H1 (cell line): ENCODE measurements at regions not wholly inside any gene's neighbourhood (a gene's known extent, or its start where the extent isn't known, plus 50 kb on each side); places are given as distances from the start of the nearest gene placed in this dataset.

Experiments
- CTCF ChIA-PET: fragments of 300-600 bp; sonication (Branson Sonifier 250); formaldehyde crosslinking; loops from one replicate; lab custom pipeline; 2021; ENCODE audit not compliant: partially characterized antibody; lab: Charles Lee
- POLR2A ChIA-PET: fragments of 300-600 bp; sonication (Branson Sonifier 250); formaldehyde crosslinking; loops from one replicate; lab custom pipeline; 2021; ENCODE audit warnings: inconsistent platforms; ENCODE audit not compliant: partially characterized antibody; lab: Charles Lee
- DNase-seq, 2 experiments: peaks; one replicate each; pipeline versions ENCODE4 v3.0.0 to v3.0.0-alpha.2; 2010 to 2022; ENCODE audit warnings: low spot score in 2 of 2, low read depth in 1 of 2, mixed read lengths in 1 of 2
- FAIRE-seq: peaks from 2 replicates; lab custom pipeline; 2011; peaks lifted over from hg19 to GRCh38; lab: Jason Lieb, UNC
- H2AFZ ChIP-seq: 2 replicates; pipeline ENCODE4 v1.8.1; 2012; ENCODE audit warnings: low read length, inconsistent platforms
- H2AK5ac ChIP-seq: 2 replicates; pipeline ENCODE4 v1.6.1; 2013; ENCODE audit warnings: low read depth, low read length
- H2BK120ac ChIP-seq: replicated peaks from 2 replicates; pipeline ENCODE3; 2013; ENCODE audit warnings: low read depth, low read length, inconsistent platforms
- H2BK12ac ChIP-seq: 2 replicates; pipeline ENCODE4 v1.6.1; 2013; ENCODE audit warnings: low read depth, low read length
- H2BK15ac ChIP-seq: 2 replicates; pipeline ENCODE4 v1.6.1; 2013; ENCODE audit warnings: low read length
- H2BK20ac ChIP-seq: 2 replicates; pipeline ENCODE4 v1.6.1; 2013; ENCODE audit warnings: low read length
- H2BK5ac ChIP-seq: 2 replicates; pipeline ENCODE4 v1.6.1; 2013; ENCODE audit warnings: low read depth, low read length
- H3K14ac ChIP-seq: 2 replicates; pipeline ENCODE4 v1.6.1; 2013; ENCODE audit warnings: inconsistent platforms; ENCODE audit not compliant: insufficient read length
- H3K18ac ChIP-seq: 2 replicates; pipeline ENCODE4 v1.6.1; 2013; ENCODE audit warnings: low read length; ENCODE audit errors: extremely low read depth
- H3K23ac ChIP-seq: 2 replicates; pipeline ENCODE4 v1.6.1; 2013; ENCODE audit warnings: inconsistent platforms; ENCODE audit not compliant: insufficient read length
- H3K23me2 ChIP-seq: 2 replicates; pipeline ENCODE4 v1.6.1; 2013; ENCODE audit warnings: low read depth, low read length
- H3K27ac ChIP-seq: 2 replicates; pipeline ENCODE4 v1.6.1; 2011; ENCODE audit warnings: low read depth, low read length, inconsistent platforms
- H3K27me3 ChIP-seq, 4 experiments: replicated peaks in 1 of 4; 1 replicate in 1 of 4; 2 replicates in 3 of 4; pipeline versions ENCODE4 v1.6.1 to v1.8.1; 2011 to 2013; ENCODE audit warnings: low read length in 3 of 4, mild to moderate bottlenecking in 3 of 4, inconsistent platforms in 2 of 4, mixed read lengths in 2 of 4, moderate library complexity in 1 of 4; ENCODE audit not compliant: control insufficient read depth in 3 of 4, insufficient read depth in 3 of 4; ENCODE audit errors: extremely low read depth in 1 of 4
- H3K36me3 ChIP-seq, 4 experiments: 2 replicates each; pipeline versions ENCODE4 v1.6.1 to v1.8.1; 2011 to 2013; ENCODE audit warnings: mild to moderate bottlenecking in 4 of 4, low read length in 3 of 4, moderate library complexity in 2 of 4, control low read depth in 1 of 4, inconsistent platforms in 1 of 4; ENCODE audit not compliant: insufficient read depth in 4 of 4, control insufficient read depth in 2 of 4
- H3K4ac ChIP-seq: replicated peaks from 2 replicates; pipeline ENCODE3; 2013; ENCODE audit warnings: low read length, low read depth, mixed read lengths, inconsistent platforms; ENCODE audit not compliant: insufficient read length
- H3K4me1 ChIP-seq, 4 experiments: replicated peaks in 1 of 4; 1 replicate in 1 of 4; 2 replicates in 3 of 4; pipeline versions ENCODE4 v1.6.1 to v1.8.1; 2011 to 2013; ENCODE audit warnings: low read length in 3 of 4, inconsistent platforms in 2 of 4, mixed read lengths in 1 of 4; ENCODE audit not compliant: insufficient read depth in 4 of 4, control insufficient read depth in 3 of 4
- H3K4me2 ChIP-seq, 2 experiments: 2 replicates each; pipeline versions ENCODE4 v1.6.1 to v1.8.1; 2011 to 2013; ENCODE audit warnings: low read depth in 2 of 2, low read length in 2 of 2, control low read depth in 1 of 2, inconsistent platforms in 1 of 2, mild to moderate bottlenecking in 1 of 2; ENCODE audit not compliant: insufficient read depth in 1 of 2
- H3K4me3 ChIP-seq, 4 experiments: fragments of 200-600, 300-600 bp in 1 of 4; sonication (generic), shearing (Covaris generic), sonication (Bioruptor Twin) in 1 of 4; 2 replicates each; pipeline versions ENCODE4 v1.5.1 to v1.8.1; 2011 to 2016; ENCODE audit warnings: low read length in 4 of 4, low read depth in 3 of 4, control low read depth in 2 of 4, inconsistent platforms in 2 of 4, mild to moderate bottlenecking in 2 of 4, mixed read lengths in 1 of 4, moderate library complexity in 1 of 4; ENCODE audit not compliant: insufficient read depth in 2 of 4; ENCODE audit errors: extremely low read depth in 1 of 4
- H3K56ac ChIP-seq: replicated peaks from 2 replicates; pipeline ENCODE3; 2013; ENCODE audit warnings: low read depth, mild to moderate bottlenecking, mixed read lengths, low read length, inconsistent platforms; ENCODE audit not compliant: insufficient read length
- H3K79me1 ChIP-seq: 2 replicates; pipeline ENCODE4 v1.6.1; 2013; ENCODE audit warnings: low read depth, low read length, control low read depth
- H3K79me2 ChIP-seq, 2 experiments: 2 replicates each; pipeline versions ENCODE4 v1.6.1 to v1.8.1; 2012 to 2013; ENCODE audit warnings: low read length in 2 of 2, mild to moderate bottlenecking in 2 of 2, inconsistent platforms in 1 of 2; ENCODE audit not compliant: insufficient read depth in 2 of 2, control insufficient read depth in 1 of 2
- H3K9ac ChIP-seq, 4 experiments: replicated peaks in 1 of 4; 1 replicate in 1 of 4; 2 replicates in 3 of 4; pipeline versions ENCODE4 v1.6.1 to v1.8.1; 2011 to 2013; ENCODE audit warnings: low read depth in 3 of 4, low read length in 3 of 4, control low read depth in 2 of 4, mild to moderate bottlenecking in 2 of 4, moderate library complexity in 2 of 4, inconsistent platforms in 1 of 4; ENCODE audit errors: extremely low read depth in 1 of 4
- H3K9me3 ChIP-seq, 2 experiments: 2 replicates each; pipeline versions ENCODE4 v1.6.1 to v1.8.1; 2012 to 2013; ENCODE audit warnings: mild to moderate bottlenecking in 2 of 2, moderate library complexity in 2 of 2, control low read depth in 1 of 2, inconsistent platforms in 1 of 2, low read depth in 1 of 2, low read length in 1 of 2, mixed read lengths in 1 of 2; ENCODE audit not compliant: insufficient read depth in 2 of 2
- H4K20me1 ChIP-seq, 2 experiments: replicated peaks in 1 of 2; 2 replicates each; pipeline versions ENCODE3 to v1.8.1; 2011 to 2013; ENCODE audit warnings: inconsistent platforms in 2 of 2, low read length in 2 of 2, mild to moderate bottlenecking in 1 of 2; ENCODE audit not compliant: insufficient read depth in 2 of 2, control insufficient read depth in 1 of 2
- H4K5ac ChIP-seq: 2 replicates; pipeline ENCODE4 v1.6.1; 2013; ENCODE audit warnings: low read length, low read depth, mixed read lengths, inconsistent platforms; ENCODE audit not compliant: insufficient read length
- H4K8ac ChIP-seq: 2 replicates; pipeline ENCODE4 v1.8.0; 2013; ENCODE audit warnings: mild to moderate bottlenecking, moderate library complexity, low read length, inconsistent platforms; ENCODE audit not compliant: insufficient read depth; ENCODE audit errors: extremely low read depth
- H4K91ac ChIP-seq: replicated peaks from 2 replicates; pipeline ENCODE3; 2013; ENCODE audit warnings: low read length, mixed read lengths, inconsistent platforms; ENCODE audit not compliant: insufficient read length
- ATF2 ChIP-seq: IDR thresholded peaks from 2 replicates; pipeline ENCODE4 v1.6.1; 2012; ENCODE audit warnings: low read length, inconsistent platforms
- CBX8 ChIP-seq: fragments of 300-800, 300-1000 bp; sonication (generic); IDR thresholded peaks from 2 replicates; pipeline ENCODE4 v1.7.1; 2016; ENCODE audit warnings: low read depth, low read length, borderline replicate concordance
- CTBP2 ChIP-seq: IDR thresholded peaks from 2 replicates; pipeline ENCODE4 v1.7.0; 2011; ENCODE audit warnings: borderline replicate concordance, mild to moderate bottlenecking, moderate library complexity, mixed read lengths, low read length; ENCODE audit not compliant: insufficient read depth, insufficient read length
- E2F6 ChIP-seq: IDR thresholded peaks from 2 replicates; pipeline ENCODE4 v1.6.1; 2012; ENCODE audit warnings: inconsistent platforms
- GABPA ChIP-seq: IDR thresholded peaks from 2 replicates; pipeline ENCODE4 v1.6.1; 2011; ENCODE audit warnings: mild to moderate bottlenecking, low read length, moderate library complexity, borderline replicate concordance; ENCODE audit not compliant: insufficient read depth
- MAX ChIP-seq: IDR thresholded peaks from 2 replicates; pipeline ENCODE4 v1.6.1; 2012; ENCODE audit warnings: inconsistent platforms
- RBBP5 ChIP-seq: IDR thresholded peaks from 2 replicates; pipeline ENCODE4 v1.7.1; 2012; ENCODE audit warnings: low read depth, mild to moderate bottlenecking, inconsistent platforms, low read length, moderate library complexity, borderline replicate concordance
- SIX5 ChIP-seq: IDR thresholded peaks from 2 replicates; pipeline ENCODE4 v1.6.1; 2011; ENCODE audit warnings: mild to moderate bottlenecking, low read depth, low read length
- SP1 ChIP-seq: IDR thresholded peaks from 2 replicates; pipeline ENCODE4 v1.6.1; 2011; ENCODE audit warnings: low read depth, low read length
- SP2 ChIP-seq: IDR thresholded peaks from 2 replicates; pipeline ENCODE4 v1.6.1; 2012; ENCODE audit warnings: mild to moderate bottlenecking, low read length, inconsistent platforms
- WGBS, 2 experiments: shearing (Covaris generic) in 1 of 2; methylation state at CpG; one replicate each; pipeline versions ENCODE4 v1.1.6 to v1.1.7; 2013 to 2015; ENCODE audit warnings: low lambda C conversion rate in 2 of 2, mixed read lengths in 2 of 2, inconsistent platforms in 1 of 2, low coverage in 1 of 2, missing lambda C conversion rate in 1 of 2; ENCODE audit not compliant: insufficient replicate concordance in 2 of 2, insufficient coverage in 1 of 2, insufficient read length in 1 of 2; ENCODE audit errors: extremely low coverage in 1 of 2, missing lambda C conversion rate in 1 of 2; 5-methylcytosine and 5-hydroxymethylcytosine counted together

- H3K4ac ChIP-seq: no peak overlapping the region
- no peaks in the 10 kb centered on the region for H4K20me1 ChIP-seq
- H3K4me3 ChIP-seq: no peak overlapping the region
- no peak overlapping the region for H3K23ac ChIP-seq
- H3K56ac ChIP-seq: no peak overlapping the region
- H4K91ac ChIP-seq: no peak overlapping the region
- H3K9me3 ChIP-seq: no peaks in the 10 kb centered on the region
- no peak overlapping the region for H3K9ac ChIP-seq
- H3K4me2 ChIP-seq: no peak overlapping the region
- H3K27me3 ChIP-seq: peaks cover 0 to 4% (median under 1%) of the 10 kb centered on the region in 4 experiments; a peak in 5 of 7 replicates
- no peak overlapping the region for H3K14ac ChIP-seq
- FAIRE-seq (no peak), DNase-seq (no peak)
- no peaks in the 10 kb centered on the region for H3K79me2 ChIP-seq
- no peak overlapping the region; the same call in 1 of the 2 replicates for H4K8ac ChIP-seq
- H3K18ac ChIP-seq: 0 out of 2 replicates have a peak overlapping the region, but pooled peaks have one; percentile 4
- H3K23me2 ChIP-seq: no peaks in the 10 kb centered on the region
- POLR2A ChIA-PET: no interaction called here
- CTCF ChIA-PET: interaction anchor here (0.7 to 2.7 kb wide), 7 partner anchors 7 to 139 kb away, joined by 3 to 22 read pairs (median 3); no protein-coding TSS in a partner anchor
- H2BK5ac ChIP-seq: no peak overlapping the region
- no peak overlapping the region for H2AFZ ChIP-seq
- H2BK15ac ChIP-seq: no peak overlapping the region; the same call in 1 of the 2 replicates
- H2AK5ac ChIP-seq: no peak overlapping the region
- H2BK120ac ChIP-seq: no peak overlapping the region
- 84% methylated on average over 2 of the region's 2 CpGs; no CpG with 5 or more reads in 1 of the 2 experiments for WGBS, 2 experiments
- H3K4me1 ChIP-seq: peaks cover 2 to 7% (median 4%) of the 10 kb centered on the region in 4 experiments
- peak overlapping the region; percentile 55; the same call in 1 of the 2 replicates for H2BK20ac ChIP-seq
- H4K5ac ChIP-seq: no peak overlapping the region
- H3K79me1 ChIP-seq: no peaks in the 10 kb centered on the region
- H3K27ac ChIP-seq: no peak overlapping the region
- H3K36me3 ChIP-seq: no peaks in the 10 kb centered on the region
- peak overlapping the region; percentile 92; the same call in 1 of the 2 replicates for H2BK12ac ChIP-seq
- no peak for TF ChIP-seq SP2
- TF ChIP-seq SIX5: no peak
- TF ChIP-seq CTBP2: no peak
- no peak for TF ChIP-seq RBBP5
- TF ChIP-seq SP1: no peak
- TF ChIP-seq MAX: no peak
- TF ChIP-seq GABPA: no peak
- no peak for TF ChIP-seq ATF2
- TF ChIP-seq CBX8: no peak
- TF ChIP-seq E2F6: no peak
These were observed 81.9 kb upstream of the POU3F1 start for GRCh38 chr1:38128511-38128910.
